Esophagus muscularis mucosa (tissue), 4 donors: ENCODE measurements at regions not wholly inside any gene's neighbourhood (a gene's known extent, or its start where the extent isn't known, plus 50 kb on each side); places are given as distances from the start of the nearest gene placed in this dataset.

Source experiments
- CTCF ChIP-seq, 3 experiments: fragments of 200-600 bp in 2 of 3; fragments of 450-650 bp in 1 of 3; sonication (generic) in 2 of 3; IDR thresholded peaks; one replicate each; pipeline ENCODE4 v1.5.1; 2017 to 2019; ENCODE audit warnings: antibody characterized with exemption in 3 of 3, mild to moderate bottlenecking in 2 of 3, moderate library complexity in 1 of 3
- EP300 ChIP-seq: sonication (generic); formaldehyde crosslinking; IDR thresholded peaks from one replicate; pipeline ENCODE4 v1.6.1; 2017; ENCODE audit warnings: antibody characterized with exemption
- POLR2A ChIP-seq: fragments of 450-650 bp; IDR thresholded peaks from one replicate; pipeline ENCODE4 v1.6.1; 2017; ENCODE audit warnings: antibody characterized with exemption, moderate library complexity, mild to moderate bottlenecking, low read depth
- POLR2AphosphoS5 ChIP-seq, 2 donors: sonication (generic); formaldehyde crosslinking; IDR thresholded peaks; one replicate each; pipeline ENCODE4 v1.6.1; 2017; ENCODE audit warnings: antibody characterized with exemption in 2 of 2

- TF ChIP-seq CTCF (IDR thresholded peaks at IDR 0.05) (no peak), POLR2A (no peak), POLR2AphosphoS5 (IDR thresholded peaks at IDR 0.05) (no peak), EP300 (no peak)
Observed at GRCh38 chr12:75685617-75686225, 174.3 kb upstream of the KRR1 start.
